ENCODE measurements at regions not wholly inside any gene's neighbourhood (a gene's known extent, or its start where the extent isn't known, plus 50 kb on each side); places are given as distances from the start of the nearest gene placed in this dataset.

DNA sequence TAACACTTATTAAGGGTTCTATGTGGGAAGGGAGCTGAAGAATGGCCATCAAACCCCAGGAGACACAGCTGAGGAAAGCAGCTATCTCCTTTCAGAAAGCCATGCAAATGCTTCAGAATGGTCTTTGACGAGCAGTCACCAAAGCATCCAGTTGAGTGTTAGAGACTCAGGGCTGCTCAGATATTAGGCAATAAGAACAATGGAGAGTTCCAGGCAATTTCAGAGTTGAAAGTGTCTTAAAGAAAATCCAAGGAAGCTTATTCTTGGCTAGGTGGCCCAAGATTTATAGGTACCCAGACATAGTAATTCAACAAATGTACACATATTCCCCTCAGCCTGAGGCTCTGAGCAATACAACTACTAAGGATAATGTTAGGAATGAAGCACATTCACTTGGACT, 180.1 kb upstream of the SOX4 start:
- TF ChIP-seq, protein P1, sequence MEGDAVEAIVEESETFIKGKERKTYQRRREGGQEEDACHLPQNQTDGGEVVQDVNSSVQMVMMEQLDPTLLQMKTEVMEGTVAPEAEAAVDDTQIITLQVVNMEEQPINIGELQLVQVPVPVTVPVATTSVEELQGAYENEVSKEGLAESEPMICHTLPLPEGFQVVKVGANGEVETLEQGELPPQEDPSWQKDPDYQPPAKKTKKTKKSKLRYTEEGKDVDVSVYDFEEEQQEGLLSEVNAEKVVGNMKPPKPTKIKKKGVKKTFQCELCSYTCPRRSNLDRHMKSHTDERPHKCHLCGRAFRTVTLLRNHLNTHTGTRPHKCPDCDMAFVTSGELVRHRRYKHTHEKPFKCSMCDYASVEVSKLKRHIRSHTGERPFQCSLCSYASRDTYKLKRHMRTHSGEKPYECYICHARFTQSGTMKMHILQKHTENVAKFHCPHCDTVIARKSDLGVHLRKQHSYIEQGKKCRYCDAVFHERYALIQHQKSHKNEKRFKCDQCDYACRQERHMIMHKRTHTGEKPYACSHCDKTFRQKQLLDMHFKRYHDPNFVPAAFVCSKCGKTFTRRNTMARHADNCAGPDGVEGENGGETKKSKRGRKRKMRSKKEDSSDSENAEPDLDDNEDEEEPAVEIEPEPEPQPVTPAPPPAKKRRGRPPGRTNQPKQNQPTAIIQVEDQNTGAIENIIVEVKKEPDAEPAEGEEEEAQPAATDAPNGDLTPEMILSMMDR (conservative IDR thresholded peaks at IDR 0.05 in 1 of 2, IDR thresholded peaks at IDR 0.05 in 1 of 2; ENCODE audit: extremely low read depth in 1 of 2, insufficient read depth in 1 of 2, low read depth in 1 of 2, low read length in 2 of 2): no peak
- TF ChIP-seq EZH2 (IDR thresholded peaks at IDR 0.05; ENCODE audit: borderline replicate concordance, low read length): no peak
